ENCODE measurements at regions not wholly inside any gene's neighbourhood (a gene's known extent, or its start where the extent isn't known, plus 50 kb on each side); places are given as distances from the start of the nearest gene placed in this dataset.

GRCh38 chr3:13208706-13209633, 135.7 kb upstream of the IQSEC1 start:
- no peak for DNase-seq

GRCh38 chr3:13207975-13208705, 134.9 kb upstream of the IQSEC1 start:
- no peak for DNase-seq

DNA sequence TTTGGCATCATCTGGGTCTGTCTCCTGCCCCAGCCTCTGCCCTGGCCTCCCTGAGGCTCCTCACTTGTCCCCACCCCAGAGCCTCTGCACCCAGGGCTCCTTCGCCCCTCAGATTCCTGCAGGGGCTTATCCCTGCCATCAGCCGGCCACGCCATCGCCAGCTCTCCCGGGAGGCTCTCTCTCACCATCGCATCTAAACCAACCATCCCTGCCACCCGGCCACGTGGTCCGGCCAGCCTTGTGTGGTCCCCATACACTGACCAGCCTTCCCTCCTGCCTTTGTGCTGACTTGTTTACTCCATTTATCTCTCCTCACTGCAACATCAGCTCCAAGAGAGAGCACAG, 134.3 kb upstream of the IQSEC1 start:
- no peak for DNase-seq

DNA sequence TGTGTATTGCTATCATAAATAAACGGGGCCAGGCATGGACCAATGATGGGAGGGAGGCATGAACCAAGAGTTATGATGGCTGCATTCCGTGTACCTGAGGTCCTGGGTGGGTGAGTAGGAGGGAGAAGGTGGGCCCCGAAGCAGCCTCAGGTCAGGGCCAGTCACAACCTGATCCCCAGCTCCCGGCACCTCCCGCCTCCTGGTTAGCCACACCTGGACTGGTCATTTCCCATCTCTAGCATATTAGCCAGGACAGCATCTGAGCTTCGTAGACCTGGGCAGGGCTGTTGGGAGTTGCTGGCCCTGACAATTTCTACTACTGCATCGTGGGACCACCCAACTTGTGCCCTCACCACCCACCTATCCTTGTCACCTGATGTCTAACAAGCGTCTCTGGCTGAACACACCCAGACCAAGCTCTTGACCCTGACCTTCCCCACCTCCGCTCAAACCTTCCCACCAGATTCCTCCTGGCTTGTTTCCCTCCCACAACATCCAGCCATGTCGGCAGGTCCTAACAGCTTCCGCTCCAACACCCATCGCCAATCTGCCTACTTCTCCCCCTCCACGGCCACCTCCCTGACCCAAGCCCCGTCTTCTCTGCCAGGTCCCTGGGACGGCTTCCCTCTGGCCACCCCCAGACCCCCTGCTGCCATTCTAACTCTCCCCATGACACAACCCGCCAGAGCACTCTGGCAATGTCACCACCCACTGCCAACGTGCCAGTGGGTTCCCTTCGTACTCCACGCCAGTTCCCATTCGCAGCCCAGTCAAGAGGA, 133.8 kb upstream of the IQSEC1 start:
- no peak for DNase-seq

- DNase-seq, result no peak
Measured at GRCh38 chr3:13205567-13206143, 132.4 kb upstream of the IQSEC1 start.

GRCh38 chr3:13204177-13204581, 130.9 kb upstream of the IQSEC1 start:
- no peak for DNase-seq

- DNase-seq, result no peak
Measured at GRCh38 chr3:13203398-13204176, 130.4 kb upstream of the IQSEC1 start.

GRCh38 chr3:13202744-13203397, 129.6 kb upstream of the IQSEC1 start:
- DNase-seq, result no peak

GRCh38 chr3:13201851-13202250, 128.6 kb upstream of the IQSEC1 start:
- DNase-seq, result no peak

DNA sequence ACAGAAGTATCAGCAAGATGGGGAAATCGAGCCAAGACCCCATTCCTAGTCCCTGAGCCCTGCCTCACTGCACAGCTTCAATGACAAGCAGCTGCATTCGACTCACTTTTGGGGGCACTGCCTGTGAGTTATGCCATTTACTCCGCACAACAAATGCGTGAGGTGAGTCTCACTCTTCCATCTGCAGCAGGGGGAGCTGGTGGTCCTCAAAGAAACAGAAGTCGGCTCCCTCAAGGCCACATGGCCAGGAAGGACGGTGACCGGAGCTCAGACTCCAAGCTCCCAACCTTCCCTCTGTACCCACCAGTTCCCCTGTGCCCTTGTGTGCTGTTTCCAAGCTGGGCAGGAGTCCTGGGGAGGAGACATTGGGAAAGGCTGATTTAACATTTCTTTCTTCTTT, 127.7 kb upstream of the IQSEC1 start:
- no peak for DNase-seq

DNA sequence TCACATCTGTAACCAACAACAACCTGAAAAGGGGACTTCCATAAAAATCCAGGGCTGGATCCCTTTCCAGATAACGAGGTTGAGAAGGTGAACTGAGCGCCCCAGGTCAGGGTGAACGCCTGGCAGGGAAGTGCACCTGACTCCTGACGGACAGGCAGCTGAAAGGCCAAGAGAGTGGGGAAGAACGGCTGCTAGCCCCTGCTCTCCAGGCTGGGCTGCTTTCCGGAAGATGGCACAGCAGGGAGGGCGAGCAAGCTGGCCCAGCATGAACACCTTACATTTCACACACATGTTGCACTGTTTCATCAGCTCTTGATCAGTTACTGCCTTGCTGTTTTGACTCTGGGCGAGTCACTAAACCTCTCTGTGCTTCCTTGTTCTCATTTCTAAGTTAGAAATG, 127.2 kb upstream of the IQSEC1 start:
- DNase-seq, result no peak

DNA sequence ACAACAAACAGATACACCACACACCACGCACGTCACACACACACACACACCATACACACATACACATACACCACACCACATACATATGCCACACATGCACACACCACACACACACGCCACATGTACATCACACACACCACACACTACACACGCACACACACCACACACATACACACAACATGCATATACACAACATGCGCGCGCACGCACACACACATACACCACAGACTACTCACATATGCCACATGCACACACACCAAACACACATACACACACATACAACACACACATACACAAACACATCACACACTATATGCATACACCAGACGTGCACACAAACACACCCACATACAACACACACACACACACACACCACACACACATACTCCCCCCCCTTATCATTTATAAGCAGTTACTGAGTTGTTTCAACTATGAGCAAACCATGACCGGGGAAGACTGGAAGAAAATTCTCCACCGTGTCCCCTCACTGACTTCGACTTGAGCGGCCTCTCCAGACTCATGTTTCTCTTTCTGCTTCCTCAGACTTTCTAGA, 126.7 kb upstream of the IQSEC1 start:
- DNase-seq, result no peak

DNA sequence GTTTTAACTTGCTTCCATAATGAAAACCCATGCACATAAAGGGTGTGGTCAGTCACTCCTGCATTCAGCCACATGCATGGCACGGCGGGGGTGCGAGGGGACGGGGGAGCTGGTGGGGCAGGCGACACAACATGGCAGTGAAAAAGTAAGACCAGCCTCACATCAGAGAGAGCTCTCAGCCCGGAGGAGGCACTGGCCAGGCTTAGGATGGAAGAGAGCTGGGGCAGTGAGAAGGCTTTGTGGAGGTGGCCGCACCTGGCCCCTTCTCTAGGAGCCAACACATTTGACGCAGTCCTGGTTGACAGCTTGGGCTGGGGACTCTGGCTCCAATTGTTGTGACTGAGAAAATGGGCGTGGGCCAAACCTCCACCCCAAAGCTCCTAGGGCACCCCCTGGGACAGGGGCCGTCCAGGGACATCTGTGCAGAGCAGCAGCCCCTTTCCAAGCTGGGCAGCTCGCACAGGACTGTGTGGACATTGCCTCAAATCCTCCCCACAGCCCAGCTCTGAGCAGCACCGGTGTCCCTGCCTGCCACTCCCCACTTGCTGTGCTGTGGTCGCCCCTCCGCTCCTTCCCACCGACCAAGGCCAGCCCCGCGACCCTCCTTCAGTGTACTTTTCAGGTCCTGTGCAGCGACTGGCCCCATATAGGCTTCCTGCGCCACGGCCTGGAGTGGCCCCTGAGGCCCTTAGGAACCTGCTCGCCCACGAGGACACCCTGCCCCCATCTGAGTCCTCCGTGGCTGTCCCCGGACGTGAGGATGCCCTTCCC, 126.0 kb upstream of the IQSEC1 start:
- peak in 1 of 14 donors; percentile 29 for DNase-seq

DNA sequence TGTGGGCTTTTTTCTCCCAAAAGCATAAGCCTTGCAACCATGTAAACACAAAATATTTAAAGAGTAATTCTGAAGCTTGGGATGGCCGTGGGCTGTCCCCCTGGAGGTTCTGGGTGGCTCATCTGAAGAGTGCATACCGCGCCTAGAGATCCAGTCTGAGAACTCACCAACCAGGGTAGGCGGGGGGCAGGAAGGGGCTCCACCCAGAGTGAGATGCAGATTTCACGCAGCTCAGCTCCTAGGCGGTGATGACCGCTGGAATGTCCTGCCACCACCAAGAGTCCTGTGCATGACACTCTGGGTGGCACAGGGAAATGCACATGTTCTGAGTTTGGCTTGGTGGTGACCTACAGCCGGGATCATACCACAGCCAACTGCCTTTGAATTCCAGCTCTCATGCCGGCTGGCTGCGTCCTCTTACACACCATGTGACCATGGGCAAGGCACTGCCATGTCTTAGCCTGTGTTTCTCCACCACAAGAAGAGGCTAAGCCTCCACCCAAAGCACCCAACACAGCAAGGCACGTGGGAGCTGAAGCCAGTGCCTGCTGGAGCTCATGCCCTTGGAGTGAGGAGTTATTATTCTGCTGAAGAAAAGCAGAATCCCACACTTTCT, 125.1 kb upstream of the IQSEC1 start:
- no peak for DNase-seq

GRCh38 chr3:13197795-13198194, 124.6 kb upstream of the IQSEC1 start:
- no peak for DNase-seq

GRCh38 chr3:13197281-13197680, 124.1 kb upstream of the IQSEC1 start:
- DNase-seq, result no peak

DNA sequence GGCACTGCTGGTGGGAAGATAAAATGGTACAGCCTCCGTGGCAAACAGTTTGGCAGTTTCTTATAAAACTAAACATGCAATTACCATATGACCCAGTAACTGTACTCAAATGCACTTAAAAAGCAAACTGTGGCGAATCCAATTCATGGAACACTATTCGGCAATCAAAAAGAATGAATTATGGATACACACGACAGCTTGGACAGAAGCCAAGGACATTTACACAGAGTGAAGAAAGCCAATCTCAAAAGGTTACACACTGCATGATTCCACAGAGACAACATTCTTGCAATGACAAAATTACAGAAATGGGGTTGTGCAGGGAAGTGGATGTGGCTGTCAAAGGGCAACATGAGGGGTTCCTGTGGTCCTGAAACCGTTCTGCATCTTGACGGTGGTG, 122.1 kb upstream of the IQSEC1 start:
- DNase-seq, result no peak

- no peak for DNase-seq
Measured at GRCh38 chr3:13194285-13195209, 121.3 kb upstream of the IQSEC1 start.

Measured in C1 segment of cervical spinal cord (tissue), 14 donors.